Endodermal cell (in vitro differentiated cells): ENCODE measurements at regions not wholly inside any gene's neighbourhood (a gene's known extent, or its start where the extent isn't known, plus 50 kb on each side); places are given as distances from the start of the nearest gene placed in this dataset.

Experiments
- DNase-seq: peaks from one replicate; pipeline ENCODE4 v3.0.0-alpha.2; 2017
- H3K27ac ChIP-seq: 2 replicates; pipeline ENCODE4 v1.5.1; 2013; ENCODE audit warnings: mild to moderate bottlenecking, low read depth, low read length, moderate library complexity
- H3K27me3 ChIP-seq: 2 replicates; pipeline ENCODE4 v1.6.1; 2013; ENCODE audit warnings: mild to moderate bottlenecking, low read length, moderate library complexity; ENCODE audit not compliant: insufficient read depth, control insufficient read depth, poor library complexity, severe bottlenecking
- H3K36me3 ChIP-seq: 2 replicates; pipeline ENCODE4 v1.7.0; 2013; ENCODE audit warnings: mild to moderate bottlenecking, low read length, moderate library complexity; ENCODE audit not compliant: control insufficient read depth, insufficient read depth
- H3K4me1 ChIP-seq: one replicate; pipeline ENCODE4 v1.7.0; 2013; ENCODE audit warnings: low read length; ENCODE audit not compliant: control insufficient read depth, insufficient read depth
- H3K4me3 ChIP-seq: 2 replicates; pipeline ENCODE4 v1.5.1; 2013; ENCODE audit warnings: mild to moderate bottlenecking, low read length, moderate library complexity
- H3K9ac ChIP-seq: 2 replicates; pipeline ENCODE4 v1.6.1; 2013; ENCODE audit warnings: mild to moderate bottlenecking, low read length, moderate library complexity; ENCODE audit not compliant: poor library complexity, severe bottlenecking; ENCODE audit errors: extremely low read depth
- H3K9me3 ChIP-seq: 2 replicates; pipeline ENCODE4 v1.6.1; 2013; ENCODE audit warnings: mild to moderate bottlenecking, low read length, moderate library complexity; ENCODE audit not compliant: control insufficient read depth
- H3K27ac Mint-ChIP-seq: 2 replicates; pipeline ENCODE4 v1.8.0; 2020; ENCODE audit warnings: mixed read lengths
- H3K27me3 Mint-ChIP-seq: 2 replicates; pipeline ENCODE4 v1.8.0; 2021; ENCODE audit warnings: mild to moderate bottlenecking, mixed read lengths; ENCODE audit not compliant: insufficient read depth
- H3K36me3 Mint-ChIP-seq: 2 replicates; pipeline ENCODE4 v1.8.0; 2020; ENCODE audit warnings: low read depth, mixed read lengths
- H3K4me1 Mint-ChIP-seq: 2 replicates; pipeline ENCODE4 v1.8.0; 2020; ENCODE audit warnings: mixed read lengths
- H3K4me3 Mint-ChIP-seq: 2 replicates; pipeline ENCODE4 v1.8.0; 2020; ENCODE audit warnings: mild to moderate bottlenecking, moderate library complexity, mixed read lengths
- H3K9me3 Mint-ChIP-seq: 2 replicates; pipeline ENCODE4 v1.8.0; 2020; ENCODE audit warnings: mild to moderate bottlenecking, mixed read lengths
- WGBS, 2 experiments: methylation state at CpG; one replicate each; pipeline versions ENCODE4 v1.1.5 to v1.1.7; 2013; ENCODE audit warnings: missing lambda C conversion rate in 2 of 2, mixed read lengths in 1 of 2; ENCODE audit not compliant: insufficient coverage in 1 of 2, insufficient read length in 1 of 2; 5-methylcytosine and 5-hydroxymethylcytosine counted together
- TF ChIP-seq, protein P1 (sequence below): fragments of 200-600 bp; sonication (generic); conservative IDR thresholded peaks from 2 replicates; pipeline ENCODE4 v1.5.0; 2021; ENCODE audit warnings: antibody characterized with exemption, mild to moderate bottlenecking

DNA sequence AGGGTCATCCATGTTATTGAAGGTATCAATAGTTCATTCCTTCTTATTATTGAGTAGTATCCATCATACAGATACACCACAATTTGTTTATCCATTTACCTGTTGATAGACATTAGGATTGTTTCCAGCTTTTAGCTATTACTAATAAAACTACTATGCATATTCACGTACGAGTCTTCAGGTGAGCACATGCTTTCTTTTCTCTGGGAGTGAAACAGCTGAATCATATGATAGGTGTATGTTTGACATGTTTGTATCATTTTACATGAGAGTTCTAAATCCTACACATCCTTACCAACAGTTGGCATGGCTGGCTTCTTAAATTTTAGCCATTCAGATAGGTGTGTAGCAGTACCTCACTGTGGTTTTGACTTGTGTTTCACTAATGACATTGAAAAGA, 556.6 kb upstream of the DIPK2B start:
- Histone ChIP-seq H3K27me3 (no peaks in the 10 kb centered on the region), H3K9me3 (no peaks in the 10 kb centered on the region), H3K9ac (no peak overlapping the region), H3K27ac (no peak overlapping the region), H3K4me3 (no peak overlapping the region), H3K4me1 (no peaks in the 10 kb centered on the region), H3K36me3 (peaks cover 13% of the 10 kb centered on the region)
- H3K4me3 Mint-ChIP-seq = no peak overlapping the region
- WGBS, 2 experiments = no CpG with 5 or more reads among the region's 2 CpGs
- TF ChIP-seq, protein P1, sequence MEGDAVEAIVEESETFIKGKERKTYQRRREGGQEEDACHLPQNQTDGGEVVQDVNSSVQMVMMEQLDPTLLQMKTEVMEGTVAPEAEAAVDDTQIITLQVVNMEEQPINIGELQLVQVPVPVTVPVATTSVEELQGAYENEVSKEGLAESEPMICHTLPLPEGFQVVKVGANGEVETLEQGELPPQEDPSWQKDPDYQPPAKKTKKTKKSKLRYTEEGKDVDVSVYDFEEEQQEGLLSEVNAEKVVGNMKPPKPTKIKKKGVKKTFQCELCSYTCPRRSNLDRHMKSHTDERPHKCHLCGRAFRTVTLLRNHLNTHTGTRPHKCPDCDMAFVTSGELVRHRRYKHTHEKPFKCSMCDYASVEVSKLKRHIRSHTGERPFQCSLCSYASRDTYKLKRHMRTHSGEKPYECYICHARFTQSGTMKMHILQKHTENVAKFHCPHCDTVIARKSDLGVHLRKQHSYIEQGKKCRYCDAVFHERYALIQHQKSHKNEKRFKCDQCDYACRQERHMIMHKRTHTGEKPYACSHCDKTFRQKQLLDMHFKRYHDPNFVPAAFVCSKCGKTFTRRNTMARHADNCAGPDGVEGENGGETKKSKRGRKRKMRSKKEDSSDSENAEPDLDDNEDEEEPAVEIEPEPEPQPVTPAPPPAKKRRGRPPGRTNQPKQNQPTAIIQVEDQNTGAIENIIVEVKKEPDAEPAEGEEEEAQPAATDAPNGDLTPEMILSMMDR = no peak
- no peak for DNase-seq
- H3K27ac Mint-ChIP-seq = no peak overlapping the region
- peaks cover 5% of the 10 kb centered on the region for H3K36me3 Mint-ChIP-seq
- peaks cover 20% of the 10 kb centered on the region for H3K9me3 Mint-ChIP-seq
- H3K27me3 Mint-ChIP-seq = no peaks in the 10 kb centered on the region
- no peaks in the 10 kb centered on the region for H3K4me1 Mint-ChIP-seq

DNA sequence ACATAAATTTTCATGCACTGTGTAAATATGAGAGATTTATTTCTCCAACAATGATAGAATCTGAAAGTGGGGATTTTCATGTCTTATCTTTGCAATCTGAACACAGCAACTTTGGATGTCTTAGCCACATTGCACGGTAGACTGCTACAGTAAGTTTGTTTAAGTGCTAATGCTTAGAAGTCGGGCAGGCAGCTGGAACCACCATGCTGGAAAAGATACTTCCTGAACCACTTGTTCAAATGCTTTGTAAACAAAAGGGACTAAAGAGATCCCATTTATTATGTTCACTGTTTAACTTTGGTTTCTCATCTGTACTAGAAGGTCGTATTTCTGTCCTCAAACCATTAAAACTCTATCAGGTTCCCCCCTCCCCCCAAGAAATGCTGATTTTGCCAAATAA, 555.9 kb upstream of the DIPK2B start:
- Mint-ChIP-seq H3K9me3 (peaks cover 21% of the 10 kb centered on the region), H3K4me3 (no peak overlapping the region), H3K27ac (no peak overlapping the region), H3K27me3 (no peaks in the 10 kb centered on the region), H3K36me3 (peaks cover 5% of the 10 kb centered on the region), H3K4me1 (no peaks in the 10 kb centered on the region)
- Histone ChIP-seq H3K4me3 (no peak overlapping the region), H3K27ac (no peak overlapping the region), H3K4me1 (no peaks in the 10 kb centered on the region), H3K27me3 (no peaks in the 10 kb centered on the region), H3K9me3 (no peaks in the 10 kb centered on the region), H3K36me3 (peaks cover 13% of the 10 kb centered on the region), H3K9ac (no peak overlapping the region)
- TF ChIP-seq, protein P1 = no peak
- no peak for DNase-seq
- 89% methylated on average over 3 of the region's 3 CpGs; no CpG with 5 or more reads in 1 of the 2 experiments for WGBS, 2 experiments

DNA sequence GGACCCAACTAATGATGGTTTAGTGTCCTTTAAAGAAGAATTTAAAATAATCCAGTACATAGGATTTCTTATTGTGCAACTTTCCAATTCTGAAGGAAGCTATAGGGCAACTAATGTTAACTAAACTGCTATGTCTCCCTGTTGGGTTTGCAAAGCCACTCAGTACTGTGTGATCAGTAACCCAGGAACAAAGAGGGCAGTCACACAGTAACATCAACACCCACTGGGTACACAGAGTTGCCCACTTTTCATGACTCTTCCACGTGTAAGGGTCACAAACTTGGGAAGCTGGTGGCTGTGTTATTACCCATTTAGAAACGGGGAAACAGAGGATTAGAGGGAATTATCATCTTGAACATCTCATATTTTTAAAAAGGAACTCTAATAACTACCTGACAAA, 555.0 kb upstream of the DIPK2B start:
- Histone ChIP-seq H3K27ac (no peak overlapping the region), H3K27me3 (no peaks in the 10 kb centered on the region), H3K4me1 (no peaks in the 10 kb centered on the region), H3K9me3 (no peaks in the 10 kb centered on the region), H3K4me3 (no peak overlapping the region), H3K36me3 (peaks cover 8% of the 10 kb centered on the region), H3K9ac (no peak overlapping the region)
- DNase-seq = no peak
- TF ChIP-seq, protein P1 = no peak
- WGBS, 2 experiments = 100% methylated on average over 1 of the region's 2 CpGs; no CpG with 5 or more reads in 1 of the 2 experiments
- Mint-ChIP-seq H3K4me3 (no peak overlapping the region), H3K9me3 (peaks cover 20% of the 10 kb centered on the region), H3K4me1 (no peaks in the 10 kb centered on the region), H3K27me3 (no peaks in the 10 kb centered on the region), H3K27ac (no peak overlapping the region), H3K36me3 (peaks cover 5% of the 10 kb centered on the region)
